GM12878 (cell line): ENCODE measurements at regions not wholly inside any gene's neighbourhood (a gene's known extent, or its start where the extent isn't known, plus 50 kb on each side); places are given as distances from the start of the nearest gene placed in this dataset.

Source experiments
- ATAC-seq: fragments of 200-7000 bp; cut with Tn5 transposase; 3 replicates; pipeline ENCODE4 v1.9.1; 2020; ENCODE audit warnings: mild to moderate bottlenecking, moderate library complexity
- BruUV-seq: library from RNA; stranded (reverse); fragments of 400-500 nt; replicated peaks from 2 replicates; lab custom pipeline; 2021; lab: Mats Ljungman, UMichigan
- CTCF ChIA-PET: fragments of 300-600 bp; sonication (Branson Sonifier 250); formaldehyde crosslinking; extraction: SDS; loops from one replicate; lab custom pipeline; 2021; ENCODE audit warnings: inconsistent platforms; lab: Yijun Ruan, JAX
- POLR2A ChIA-PET: fragments of 350-600 bp; formaldehyde crosslinking; extraction: SDS; loops from one replicate; lab custom pipeline; 2021; ENCODE audit warnings: inconsistent platforms; lab: Charles Lee
- RAD21 ChIA-PET: fragments of 300-600 bp; sonication (Branson Sonifier 250); formaldehyde crosslinking; loops from one replicate; lab custom pipeline; 2023; ENCODE audit warnings: antibody characterized with exemption; ENCODE audit not compliant: unreplicated experiment; lab: Charles Lee
- SMC1A ChIA-PET: fragments of 300-600 bp; sonication (Branson Sonifier 250); formaldehyde crosslinking; loops from one replicate; lab custom pipeline; 2023; ENCODE audit not compliant: unreplicated experiment, uncharacterized antibody; lab: Charles Lee
- DNase-seq: peaks from one replicate; pipeline ENCODE4 v3.0.0-alpha.2; 2011; ENCODE audit warnings: low read depth, low spot score
- FAIRE-seq: peaks from 3 replicates; lab custom pipeline; 2011; peaks lifted over from hg19 to GRCh38; lab: Jason Lieb, UNC
- H2AFZ ChIP-seq: 2 replicates; pipeline ENCODE4 v1.6.0; 2011; ENCODE audit warnings: low read depth, low read length, control low read depth; ENCODE audit not compliant: control insufficient read depth
- H3K27ac ChIP-seq: 2 replicates; pipeline ENCODE4 v1.5.1; 2011; ENCODE audit warnings: control low read depth; ENCODE audit not compliant: control insufficient read depth, insufficient read depth
- H3K27me3 ChIP-seq, 2 experiments: replicated peaks in 1 of 2; 2 replicates each; pipeline versions ENCODE4 v1.6.0 to v1.6.1; 2011; ENCODE audit warnings: low read length in 1 of 2; ENCODE audit not compliant: control insufficient read depth in 2 of 2, insufficient read depth in 2 of 2
- H3K36me3 ChIP-seq, 2 experiments: 2 replicates each; pipeline ENCODE4 v1.5.1; 2011; ENCODE audit warnings: low read length in 1 of 2; ENCODE audit not compliant: control insufficient read depth in 2 of 2, insufficient read depth in 2 of 2
- H3K4me1 ChIP-seq: 2 replicates; pipeline ENCODE4 v1.6.1; 2011; ENCODE audit warnings: mild to moderate bottlenecking, low read length, moderate library complexity, mixed read lengths; ENCODE audit not compliant: control insufficient read depth, insufficient read depth
- H3K4me2 ChIP-seq: 2 replicates; pipeline ENCODE4 v1.6.0; 2011; ENCODE audit warnings: control low read depth; ENCODE audit not compliant: control insufficient read depth, insufficient read depth
- H3K4me3 ChIP-seq: fragments of 200-600 bp; sonication (generic); 2 replicates; pipeline ENCODE4 v1.5.1; 2016
- H3K79me2 ChIP-seq: 2 replicates; pipeline ENCODE4 v1.6.0; 2011; ENCODE audit warnings: low read length; ENCODE audit not compliant: control insufficient read depth, insufficient read depth
- H3K9ac ChIP-seq: 2 replicates; pipeline ENCODE4 v1.8.0; 2011; ENCODE audit warnings: low read length, control low read depth, mixed read lengths; ENCODE audit not compliant: control insufficient read depth, insufficient read depth
- H3K9me3 ChIP-seq: replicated peaks from 3 replicates; pipeline ENCODE4 v1.5.1; 2011; ENCODE audit warnings: mild to moderate bottlenecking, low read length; ENCODE audit not compliant: control insufficient read depth, insufficient read depth
- H4K20me1 ChIP-seq: 2 replicates; pipeline ENCODE4 v1.6.0; 2011; ENCODE audit not compliant: control insufficient read depth, insufficient read depth
- BRCA1 ChIP-seq: IDR thresholded peaks from 2 replicates; pipeline ENCODE4 v1.6.1; 2011; ENCODE audit warnings: low read depth, low read length, improper control_type of control experiment
- CBFB ChIP-seq: IDR thresholded peaks from 2 replicates; pipeline ENCODE4 v1.6.1; 2016; ENCODE audit warnings: antibody characterized with exemption, low read depth
- ESRRA ChIP-seq: IDR thresholded peaks from 2 replicates; pipeline ENCODE4 v1.6.1; 2012; ENCODE audit warnings: mild to moderate bottlenecking, low read length, improper control_type of control experiment
- NFYB ChIP-seq: IDR thresholded peaks from 2 replicates; pipeline ENCODE4 v1.6.1; 2011; ENCODE audit warnings: low read depth, mild to moderate bottlenecking, low read length, improper control_type of control experiment, moderate library complexity; ENCODE audit not compliant: insufficient read depth
- RB1 ChIP-seq: fragments of 450-650 bp; formaldehyde crosslinking; IDR thresholded peaks from 2 replicates; pipeline ENCODE4 v1.6.1; 2017; ENCODE audit warnings: mild to moderate bottlenecking, borderline replicate concordance
- RBBP5 ChIP-seq: fragments of 200-600 bp; sonication (generic); conservative IDR thresholded peaks from 2 replicates; pipeline ENCODE4 v1.6.1; 2016
- SMARCA5 ChIP-seq: fragments of 450-650 bp; IDR thresholded peaks from 2 replicates; pipeline ENCODE4 v1.6.1; 2017; ENCODE audit warnings: mild to moderate bottlenecking
- SPI1 ChIP-seq: IDR thresholded peaks from 2 replicates; pipeline ENCODE4 v1.6.1; 2011; ENCODE audit warnings: low read depth, mild to moderate bottlenecking, low read length, moderate library complexity, borderline replicate concordance; ENCODE audit not compliant: insufficient read depth
- STAT1 ChIP-seq: fragments of 450-650 bp; conservative IDR thresholded peaks from 2 replicates; pipeline ENCODE4 v1.6.1; 2014; ENCODE audit warnings: antibody characterized with exemption, mild to moderate bottlenecking
- YBX1 ChIP-seq: fragments of 450-650 bp; IDR thresholded peaks from 2 replicates; pipeline ENCODE4 v1.6.1; 2016; ENCODE audit warnings: antibody characterized with exemption
- ZNF384 ChIP-seq: IDR thresholded peaks from 2 replicates; pipeline ENCODE4 v1.6.1; 2012; ENCODE audit warnings: low read depth, mild to moderate bottlenecking, low read length, improper control_type of control experiment, borderline replicate concordance
- in situ Hi-C: fragments of 300-500 bp; cut with MboI; formaldehyde crosslinking; loops from 9 replicates; pipeline ENCODE4 v1.14.3; 2018; ENCODE audit warnings: mixed read lengths
- intact Hi-C: fragments of 100-400 bp; cut with micrococcal nuclease; formaldehyde crosslinking; loops from one replicate; pipeline ENCODE4 v1.14.2; 2022; ENCODE audit not compliant: unreplicated experiment
- TF ChIP-seq, protein P1 (sequence below): IDR thresholded peaks from 2 replicates; pipeline ENCODE4 v1.6.1; 2012; ENCODE audit warnings: low read length, inconsistent platforms
- TF ChIP-seq, protein P2 (sequence below): fragments of 450-650 bp; IDR thresholded peaks from 2 replicates; pipeline ENCODE4 v1.6.1; 2017; ENCODE audit warnings: mild to moderate bottlenecking, moderate library complexity

DNA sequence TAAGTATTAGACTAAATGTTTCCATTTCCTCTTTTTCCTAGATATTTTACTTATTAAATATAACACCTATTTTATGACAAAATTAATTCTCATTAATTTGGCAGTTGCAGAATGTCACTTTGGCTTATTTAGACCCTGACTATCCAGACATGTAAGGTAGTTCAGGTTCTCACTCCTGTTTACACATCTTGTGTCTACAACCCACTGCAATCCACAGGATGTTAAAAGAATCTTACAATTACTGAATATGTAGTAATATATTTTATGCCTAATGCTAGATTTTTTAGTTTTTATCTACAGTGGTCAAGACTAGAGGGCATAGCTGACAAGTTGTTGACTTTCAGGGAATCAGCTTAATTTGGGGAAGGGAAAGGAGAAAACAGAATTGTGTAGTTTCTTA, 346.7 kb downstream of the USP25 start:
- BruUV-seq: no TSS peak
- intact Hi-C loops (no loop called here), in situ Hi-C loops (no loop called here)
- no peaks in the 10 kb centered on the region for H4K20me1 ChIP-seq
- no peak overlapping the region for H3K27ac ChIP-seq
- H3K4me1 ChIP-seq: no peaks in the 10 kb centered on the region
- FAIRE-seq (no peak), DNase-seq (no peak), ATAC-seq (no peak)
- ChIA-PET SMC1A (no interaction called here), CTCF (no interaction called here), RAD21 (no interaction called here), POLR2A (no interaction called here)
- no peak overlapping the region for H3K4me3 ChIP-seq
- H3K36me3 ChIP-seq: no peaks in the 10 kb centered on the region
- no peaks in the 10 kb centered on the region for H3K27me3 ChIP-seq
- H2AFZ ChIP-seq: no peak overlapping the region
- H3K79me2 ChIP-seq: no peaks in the 10 kb centered on the region
- H3K9me3 ChIP-seq: no peaks in the 10 kb centered on the region
- no peak overlapping the region for H3K9ac ChIP-seq
- TF ChIP-seq CBFB: no peak
- no peak for TF ChIP-seq ZNF384
- no peak for TF ChIP-seq SMARCA5
- no peak for TF ChIP-seq YBX1
- TF ChIP-seq, protein P1, sequence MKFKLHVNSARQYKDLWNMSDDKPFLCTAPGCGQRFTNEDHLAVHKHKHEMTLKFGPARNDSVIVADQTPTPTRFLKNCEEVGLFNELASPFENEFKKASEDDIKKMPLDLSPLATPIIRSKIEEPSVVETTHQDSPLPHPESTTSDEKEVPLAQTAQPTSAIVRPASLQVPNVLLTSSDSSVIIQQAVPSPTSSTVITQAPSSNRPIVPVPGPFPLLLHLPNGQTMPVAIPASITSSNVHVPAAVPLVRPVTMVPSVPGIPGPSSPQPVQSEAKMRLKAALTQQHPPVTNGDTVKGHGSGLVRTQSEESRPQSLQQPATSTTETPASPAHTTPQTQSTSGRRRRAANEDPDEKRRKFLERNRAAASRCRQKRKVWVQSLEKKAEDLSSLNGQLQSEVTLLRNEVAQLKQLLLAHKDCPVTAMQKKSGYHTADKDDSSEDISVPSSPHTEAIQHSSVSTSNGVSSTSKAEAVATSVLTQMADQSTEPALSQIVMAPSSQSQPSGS: no peak
- no peak for TF ChIP-seq RB1
- no peak for TF ChIP-seq ESRRA
- TF ChIP-seq BRCA1: no peak
- no peak for TF ChIP-seq STAT1
- TF ChIP-seq RBBP5: no peak
- TF ChIP-seq SPI1: no peak
- no peak for TF ChIP-seq NFYB
- TF ChIP-seq, protein P2, sequence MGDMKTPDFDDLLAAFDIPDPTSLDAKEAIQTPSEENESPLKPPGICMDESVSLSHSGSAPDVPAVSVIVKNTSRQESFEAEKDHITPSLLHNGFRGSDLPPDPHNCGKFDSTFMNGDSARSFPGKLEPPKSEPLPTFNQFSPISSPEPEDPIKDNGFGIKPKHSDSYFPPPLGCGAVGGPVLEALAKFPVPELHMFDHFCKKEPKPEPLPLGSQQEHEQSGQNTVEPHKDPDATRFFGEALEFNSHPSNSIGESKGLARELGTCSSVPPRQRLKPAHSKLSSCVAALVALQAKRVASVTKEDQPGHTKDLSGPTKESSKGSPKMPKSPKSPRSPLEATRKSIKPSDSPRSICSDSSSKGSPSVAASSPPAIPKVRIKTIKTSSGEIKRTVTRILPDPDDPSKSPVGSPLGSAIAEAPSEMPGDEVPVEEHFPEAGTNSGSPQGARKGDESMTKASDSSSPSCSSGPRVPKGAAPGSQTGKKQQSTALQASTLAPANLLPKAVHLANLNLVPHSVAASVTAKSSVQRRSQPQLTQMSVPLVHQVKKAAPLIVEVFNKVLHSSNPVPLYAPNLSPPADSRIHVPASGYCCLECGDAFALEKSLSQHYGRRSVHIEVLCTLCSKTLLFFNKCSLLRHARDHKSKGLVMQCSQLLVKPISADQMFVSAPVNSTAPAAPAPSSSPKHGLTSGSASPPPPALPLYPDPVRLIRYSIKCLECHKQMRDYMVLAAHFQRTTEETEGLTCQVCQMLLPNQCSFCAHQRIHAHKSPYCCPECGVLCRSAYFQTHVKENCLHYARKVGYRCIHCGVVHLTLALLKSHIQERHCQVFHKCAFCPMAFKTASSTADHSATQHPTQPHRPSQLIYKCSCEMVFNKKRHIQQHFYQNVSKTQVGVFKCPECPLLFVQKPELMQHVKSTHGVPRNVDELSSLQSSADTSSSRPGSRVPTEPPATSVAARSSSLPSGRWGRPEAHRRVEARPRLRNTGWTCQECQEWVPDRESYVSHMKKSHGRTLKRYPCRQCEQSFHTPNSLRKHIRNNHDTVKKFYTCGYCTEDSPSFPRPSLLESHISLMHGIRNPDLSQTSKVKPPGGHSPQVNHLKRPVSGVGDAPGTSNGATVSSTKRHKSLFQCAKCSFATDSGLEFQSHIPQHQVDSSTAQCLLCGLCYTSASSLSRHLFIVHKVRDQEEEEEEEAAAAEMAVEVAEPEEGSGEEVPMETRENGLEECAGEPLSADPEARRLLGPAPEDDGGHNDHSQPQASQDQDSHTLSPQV: no peak
- no peak overlapping the region for H3K4me2 ChIP-seq
